A549 (cell line): ENCODE measurements at regions not wholly inside any gene's neighbourhood (a gene's known extent, or its start where the extent isn't known, plus 50 kb on each side); places are given as distances from the start of the nearest gene placed in this dataset.

ENCODE experiments used
- CBX8 ChIP-seq: fragments of 200-600 bp; sonication (generic); IDR thresholded peaks from 2 replicates; pipeline ENCODE4 v1.6.1; 2016
- CTCF ChIP-seq: fragments of >200 bp; sonication (Bioruptor Twin); formaldehyde crosslinking; IDR thresholded peaks from 3 replicates; pipeline ENCODE4 v1.5.1; 2016
- ELK1 ChIP-seq: fragments of 150-350 bp; IDR thresholded peaks from 2 replicates; pipeline ENCODE4 v1.6.1; 2014; ENCODE audit warnings: low read depth, mild to moderate bottlenecking, low read length
- EP300 ChIP-seq, 2 experiments: fragments of >200 bp; sonication (Bioruptor Twin); formaldehyde crosslinking; IDR thresholded peaks; 2 replicates in 1 of 2; 3 replicates in 1 of 2; pipeline ENCODE4 v1.6.1; 2016 to 2017
- GATA3 ChIP-seq: IDR thresholded peaks from 2 replicates; pipeline ENCODE4 v1.6.1; 2012; ENCODE audit warnings: borderline replicate concordance
- KDM1A ChIP-seq: fragments of 200-600 bp; sonication (generic); IDR thresholded peaks from 2 replicates; pipeline ENCODE4 v1.6.1; 2016; ENCODE audit warnings: low read depth, mild to moderate bottlenecking
- MAFK ChIP-seq: fragments of 450-650 bp; IDR thresholded peaks from 2 replicates; pipeline ENCODE4 v1.6.1; 2014; ENCODE audit not compliant: partially characterized antibody
- MAX ChIP-seq: IDR thresholded peaks from 2 replicates; pipeline ENCODE4 v1.6.1; 2012
- MYC ChIP-seq: IDR thresholded peaks from 2 replicates; pipeline ENCODE4 v1.6.1; 2012; ENCODE audit warnings: mild to moderate bottlenecking, inconsistent platforms, low read length, improper control_type of control experiment, borderline replicate concordance
- POLR2A ChIP-seq: IDR thresholded peaks from 2 replicates; pipeline ENCODE4 v1.6.1; 2012; ENCODE audit warnings: mild to moderate bottlenecking, low read length
- RCOR1 ChIP-seq: fragments of 150-350 bp; IDR thresholded peaks from 2 replicates; pipeline ENCODE4 v1.6.1; 2014; ENCODE audit warnings: antibody characterized with exemption, low read length, low read depth

- TF ChIP-seq MAX (no peak), MYC (no peak), CTCF (no peak), MAFK (no peak), EP300 (IDR thresholded peaks at IDR 0.05) (no peak), GATA3 (no peak), KDM1A (no peak), ELK1 (no peak), CBX8 (no peak), RCOR1 (no peak), POLR2A (no peak)
Observed at GRCh38 chr14:30798516-30798915, 75.8 kb upstream of the COCH start.
